ENCODE measurements at regions not wholly inside any gene's neighbourhood (a gene's known extent, or its start where the extent isn't known, plus 50 kb on each side); places are given as distances from the start of the nearest gene placed in this dataset.

GRCh38 chr2:226579519-226579918 lies 220.1 kb downstream of the IRS1 start:
- H3K27me3 ChIP-seq: no peaks in the 10 kb centered on the region
- TF ChIP-seq, protein P1, sequence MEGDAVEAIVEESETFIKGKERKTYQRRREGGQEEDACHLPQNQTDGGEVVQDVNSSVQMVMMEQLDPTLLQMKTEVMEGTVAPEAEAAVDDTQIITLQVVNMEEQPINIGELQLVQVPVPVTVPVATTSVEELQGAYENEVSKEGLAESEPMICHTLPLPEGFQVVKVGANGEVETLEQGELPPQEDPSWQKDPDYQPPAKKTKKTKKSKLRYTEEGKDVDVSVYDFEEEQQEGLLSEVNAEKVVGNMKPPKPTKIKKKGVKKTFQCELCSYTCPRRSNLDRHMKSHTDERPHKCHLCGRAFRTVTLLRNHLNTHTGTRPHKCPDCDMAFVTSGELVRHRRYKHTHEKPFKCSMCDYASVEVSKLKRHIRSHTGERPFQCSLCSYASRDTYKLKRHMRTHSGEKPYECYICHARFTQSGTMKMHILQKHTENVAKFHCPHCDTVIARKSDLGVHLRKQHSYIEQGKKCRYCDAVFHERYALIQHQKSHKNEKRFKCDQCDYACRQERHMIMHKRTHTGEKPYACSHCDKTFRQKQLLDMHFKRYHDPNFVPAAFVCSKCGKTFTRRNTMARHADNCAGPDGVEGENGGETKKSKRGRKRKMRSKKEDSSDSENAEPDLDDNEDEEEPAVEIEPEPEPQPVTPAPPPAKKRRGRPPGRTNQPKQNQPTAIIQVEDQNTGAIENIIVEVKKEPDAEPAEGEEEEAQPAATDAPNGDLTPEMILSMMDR (IDR thresholded peaks at IDR 0.05): no peak
- TF ChIP-seq POLR2A (IDR thresholded peaks at IDR 0.05): no peak
- no peak for DNase-seq
- H3K4me1 ChIP-seq: peaks cover 14 to 26% of the 10 kb centered on the region in 2 donors
- H3K4me3 ChIP-seq (replicated peaks in 1 of 3): no peak overlapping the region
- H3K36me3 ChIP-seq: no peaks in the 10 kb centered on the region
- WGBS, 2 donors: 80 to 89% methylated on average over 2 of the region's 2 CpGs
- intact Hi-C loops (cut with DNase I): no loop called here
- H3K27ac ChIP-seq: no peak overlapping the region
- no peaks in the 10 kb centered on the region for H3K9me3 ChIP-seq

GRCh38 chr2:226578879-226579278 lies 220.7 kb downstream of the IRS1 start:
- no peak for DNase-seq
- intact Hi-C loops (cut with DNase I): no loop called here
- H3K36me3 ChIP-seq: no peaks in the 10 kb centered on the region
- peaks cover 8 to 19% of the 10 kb centered on the region in 2 donors for H3K4me1 ChIP-seq
- no peak overlapping the region for H3K4me3 ChIP-seq (replicated peaks in 1 of 3)
- no peaks in the 10 kb centered on the region for H3K9me3 ChIP-seq
- no peak for TF ChIP-seq POLR2A (IDR thresholded peaks at IDR 0.05)
- TF ChIP-seq, protein P1 (IDR thresholded peaks at IDR 0.05): no peak
- H3K27ac ChIP-seq: no peak overlapping the region
- WGBS, 2 donors: 87 to 97% methylated on average over 1 of the region's 1 CpG
- no peaks in the 10 kb centered on the region for H3K27me3 ChIP-seq

- Histone ChIP-seq H3K36me3 (no peaks in the 10 kb centered on the region), H3K27ac (no peak overlapping the region), H3K4me1 (peaks cover 5 to 14% of the 10 kb centered on the region in 2 donors), H3K27me3 (no peaks in the 10 kb centered on the region), H3K4me3 (replicated peaks in 1 of 3) (no peak overlapping the region), H3K9me3 (no peaks in the 10 kb centered on the region)
- TF ChIP-seq, protein P1 (IDR thresholded peaks at IDR 0.05): no peak
- no peak for TF ChIP-seq POLR2A (IDR thresholded peaks at IDR 0.05)
- intact Hi-C loops (cut with DNase I): no loop called here
- 83 to 95% methylated on average over 3 of the region's 3 CpGs for WGBS, 2 donors
- DNase-seq: no peak
Measured at GRCh38 chr2:226578373-226578772, 221.2 kb downstream of the IRS1 start.

DNA sequence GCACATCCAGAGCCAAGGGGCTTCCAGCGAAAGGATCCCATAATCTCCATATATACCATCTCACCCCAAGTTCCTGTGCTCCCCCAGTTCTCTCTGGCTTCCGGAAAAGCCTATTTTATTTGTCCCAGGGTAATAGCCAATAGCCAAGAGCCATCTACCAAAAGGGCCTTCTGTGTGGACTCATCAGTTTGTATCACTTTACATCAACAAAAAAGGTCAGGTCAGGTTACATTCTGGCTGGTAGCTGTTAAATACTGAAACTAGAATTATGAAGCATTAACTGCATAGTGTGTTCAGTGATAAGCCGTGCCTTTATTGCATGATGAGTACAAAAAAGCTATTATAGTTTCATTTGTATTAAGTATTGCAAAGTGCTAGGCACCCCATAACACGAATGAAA lies 223.7 kb downstream of the IRS1 start:
- 86 to 91% methylated on average over 4 of the region's 4 CpGs for WGBS, 2 donors
- intact Hi-C loops (cut with DNase I): no loop called here
- Histone ChIP-seq H3K4me3 (replicated peaks in 1 of 3) (no peak overlapping the region), H3K36me3 (no peaks in the 10 kb centered on the region), H3K4me1 (peaks cover 0 to 1% of the 10 kb centered on the region in 2 donors), H3K27me3 (no peaks in the 10 kb centered on the region), H3K27ac (no peak overlapping the region), H3K9me3 (no peaks in the 10 kb centered on the region)
- DNase-seq: no peak
- TF ChIP-seq POLR2A (IDR thresholded peaks at IDR 0.05): no peak
- TF ChIP-seq, protein P1 (IDR thresholded peaks at IDR 0.05): no peak

GRCh38 chr2:226573158-226573557 lies 226.5 kb downstream of the IRS1 start:
- no peak for DNase-seq
- Histone ChIP-seq H3K36me3 (no peaks in the 10 kb centered on the region), H3K9me3 (no peaks in the 10 kb centered on the region), H3K4me3 (replicated peaks in 1 of 3) (no peak overlapping the region), H3K27me3 (no peaks in the 10 kb centered on the region), H3K4me1 (no peaks in the 10 kb centered on the region), H3K27ac (no peak overlapping the region)
- intact Hi-C loops (cut with DNase I): no loop called here
- TF ChIP-seq, protein P1 (IDR thresholded peaks at IDR 0.05): no peak
- TF ChIP-seq POLR2A (IDR thresholded peaks at IDR 0.05): no peak
